ENCODE measurements at regions not wholly inside any gene's neighbourhood (a gene's known extent, or its start where the extent isn't known, plus 50 kb on each side); places are given as distances from the start of the nearest gene placed in this dataset.

- H3K4me3 ChIP-seq = no peak overlapping the region
- H3K27me3 ChIP-seq = no peaks in the 10 kb centered on the region
- H3K36me3 ChIP-seq = no peaks in the 10 kb centered on the region
- DNase-seq = no peak
- in situ Hi-C loops (cut with MboI; ENCODE audit: low pct_ligation_motif_present in 1 of 4, low pct_unique_long_range_greater_than_20kb in 1 of 4, low sequenced_read_pairs in 3 of 4) (no loop called here), intact Hi-C loops (cut with DNase I; ENCODE audit: low total_unique reads) (no loop called here)
- no peaks in the 10 kb centered on the region for H3K4me1 ChIP-seq
- H3K27ac ChIP-seq = no peak overlapping the region
- TF ChIP-seq EP300 (IDR thresholded peaks at IDR 0.05; ENCODE audit: low read depth) (no peak), POLR2A (IDR thresholded peaks at IDR 0.05) (no peak), POLR2AphosphoS5 (IDR thresholded peaks at IDR 0.05) (no peak)
- TF ChIP-seq, protein P1, sequence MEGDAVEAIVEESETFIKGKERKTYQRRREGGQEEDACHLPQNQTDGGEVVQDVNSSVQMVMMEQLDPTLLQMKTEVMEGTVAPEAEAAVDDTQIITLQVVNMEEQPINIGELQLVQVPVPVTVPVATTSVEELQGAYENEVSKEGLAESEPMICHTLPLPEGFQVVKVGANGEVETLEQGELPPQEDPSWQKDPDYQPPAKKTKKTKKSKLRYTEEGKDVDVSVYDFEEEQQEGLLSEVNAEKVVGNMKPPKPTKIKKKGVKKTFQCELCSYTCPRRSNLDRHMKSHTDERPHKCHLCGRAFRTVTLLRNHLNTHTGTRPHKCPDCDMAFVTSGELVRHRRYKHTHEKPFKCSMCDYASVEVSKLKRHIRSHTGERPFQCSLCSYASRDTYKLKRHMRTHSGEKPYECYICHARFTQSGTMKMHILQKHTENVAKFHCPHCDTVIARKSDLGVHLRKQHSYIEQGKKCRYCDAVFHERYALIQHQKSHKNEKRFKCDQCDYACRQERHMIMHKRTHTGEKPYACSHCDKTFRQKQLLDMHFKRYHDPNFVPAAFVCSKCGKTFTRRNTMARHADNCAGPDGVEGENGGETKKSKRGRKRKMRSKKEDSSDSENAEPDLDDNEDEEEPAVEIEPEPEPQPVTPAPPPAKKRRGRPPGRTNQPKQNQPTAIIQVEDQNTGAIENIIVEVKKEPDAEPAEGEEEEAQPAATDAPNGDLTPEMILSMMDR (IDR thresholded peaks at IDR 0.05) = no peak
- H3K9me3 ChIP-seq = no peaks in the 10 kb centered on the region
These were observed 151.7 kb upstream of the FOXN2 start for GRCh38 chr2:48162742-48163141.

DNA sequence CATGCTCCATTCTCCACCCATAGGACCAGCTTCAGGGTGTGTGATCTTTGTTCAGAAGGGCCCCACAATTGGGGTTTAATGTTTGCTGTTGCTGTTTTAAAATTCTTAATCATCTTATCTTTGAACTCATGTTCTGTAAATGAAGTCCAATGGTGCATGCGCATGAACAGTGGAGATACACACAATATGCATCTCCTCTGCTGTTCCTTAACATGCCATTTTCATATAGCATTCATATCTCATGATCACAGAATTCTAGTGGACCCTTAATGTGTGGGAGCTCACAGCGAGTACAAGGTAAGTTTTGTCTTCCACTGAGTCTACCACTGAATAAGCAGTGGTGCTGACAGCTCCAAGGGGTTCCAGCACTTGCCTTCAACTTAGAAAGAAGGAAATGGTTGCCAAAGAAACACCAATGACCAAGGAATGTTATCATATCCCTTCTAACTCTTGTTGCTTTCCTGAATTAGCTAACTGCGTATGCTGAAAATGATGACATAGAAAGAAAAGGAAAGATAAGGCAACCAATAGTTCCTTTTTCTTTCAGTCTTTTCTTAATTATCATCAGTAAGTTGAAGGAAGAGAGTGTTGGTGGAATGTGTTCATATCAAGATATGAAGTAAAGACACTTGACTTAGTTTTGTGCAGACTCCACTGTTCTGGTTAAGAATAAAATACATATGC, 149.3 kb upstream of the FOXN2 start:
- TF ChIP-seq, protein P1 (IDR thresholded peaks at IDR 0.05) = no peak
- no peak for TF ChIP-seq EP300 (IDR thresholded peaks at IDR 0.05; ENCODE audit: low read depth)
- no peak for TF ChIP-seq POLR2AphosphoS5 (IDR thresholded peaks at IDR 0.05)
- no peak for TF ChIP-seq POLR2A (IDR thresholded peaks at IDR 0.05)
- Histone ChIP-seq H3K4me3 (no peak overlapping the region), H3K27me3 (no peaks in the 10 kb centered on the region), H3K9me3 (no peaks in the 10 kb centered on the region), H3K4me1 (no peaks in the 10 kb centered on the region), H3K27ac (no peak overlapping the region), H3K36me3 (no peaks in the 10 kb centered on the region)
- intact Hi-C loops (cut with DNase I; ENCODE audit: low total_unique reads) (no loop called here), in situ Hi-C loops (cut with MboI; ENCODE audit: low pct_ligation_motif_present in 1 of 4, low pct_unique_long_range_greater_than_20kb in 1 of 4, low sequenced_read_pairs in 3 of 4) (no loop called here)
- DNase-seq = no peak
- 90 to 92% methylated on average over 3 of the region's 3 CpGs for whole genome bisulfite sequencing, 2 donors (ENCODE audit: low coverage in 1 of 2)

DNA sequence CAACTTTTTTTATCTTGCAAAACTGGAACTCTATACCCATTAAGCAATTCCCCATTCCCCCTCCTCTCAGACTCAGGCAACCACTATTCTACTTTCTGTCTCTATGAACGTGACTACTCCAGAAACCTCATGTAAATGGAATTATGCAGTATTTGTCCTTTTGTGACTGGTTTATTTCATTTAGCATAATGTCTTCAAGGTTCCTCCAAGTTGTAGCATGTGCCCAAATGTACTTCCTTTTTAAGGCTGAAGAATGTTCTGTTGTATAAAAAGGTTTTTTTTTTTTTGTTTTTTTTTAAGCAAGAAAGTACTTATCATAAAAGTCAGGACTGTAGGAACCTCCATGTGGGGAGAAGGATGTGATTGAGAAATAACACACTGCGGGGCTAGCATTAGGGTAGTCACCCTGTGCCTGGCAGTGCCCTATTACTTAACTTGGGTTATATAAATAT, 145.3 kb upstream of the FOXN2 start:
- intact Hi-C loops (cut with DNase I; ENCODE audit: low total_unique reads) = no loop called here

DNA sequence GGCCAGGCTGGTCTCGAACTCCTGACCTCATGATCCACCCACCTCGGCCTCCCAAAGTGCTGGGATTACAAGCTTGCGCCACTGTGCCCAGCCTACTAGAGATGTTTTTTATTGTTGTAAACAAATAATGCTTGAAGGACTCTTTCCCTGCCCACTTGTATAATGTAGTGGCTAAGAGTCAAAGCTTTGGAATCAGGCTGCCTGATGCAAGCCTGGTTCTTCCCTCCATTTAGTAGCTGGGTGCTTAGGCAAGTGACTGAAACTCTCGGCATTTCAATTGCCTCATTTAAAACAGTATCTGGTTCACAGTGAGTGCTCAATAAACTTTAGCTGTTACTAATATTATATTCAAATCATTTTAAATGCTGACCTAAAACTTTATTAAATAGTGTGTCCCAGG, 144.2 kb upstream of the FOXN2 start:
- Histone ChIP-seq H3K4me1 (no peaks in the 10 kb centered on the region), H3K4me3 (no peak overlapping the region), H3K9me3 (no peaks in the 10 kb centered on the region), H3K27ac (no peak overlapping the region), H3K36me3 (no peaks in the 10 kb centered on the region), H3K27me3 (no peaks in the 10 kb centered on the region)
- TF ChIP-seq, protein P1 (IDR thresholded peaks at IDR 0.05) = no peak
- TF ChIP-seq POLR2AphosphoS5 (IDR thresholded peaks at IDR 0.05) (no peak), POLR2A (IDR thresholded peaks at IDR 0.05) (no peak), EP300 (IDR thresholded peaks at IDR 0.05; ENCODE audit: low read depth) (no peak)
- DNase-seq = no peak
- intact Hi-C loops (cut with DNase I; ENCODE audit: low total_unique reads) = no loop called here
- in situ Hi-C loops (cut with MboI; ENCODE audit: low pct_ligation_motif_present in 1 of 4, low pct_unique_long_range_greater_than_20kb in 1 of 4, low sequenced_read_pairs in 3 of 4) = no loop called here
- WGBS, 2 donors (ENCODE audit: low coverage in 1 of 2) = 84 to 93% methylated on average over 2 to 4 of the region's 4 CpGs

More for the DNA sequence above, 145.3 kb upstream of the FOXN2 start:
- TF ChIP-seq, protein P1 (IDR thresholded peaks at IDR 0.05) = no peak
- TF ChIP-seq EP300 (IDR thresholded peaks at IDR 0.05; ENCODE audit: low read depth) = no peak
- no peak for TF ChIP-seq POLR2AphosphoS5 (IDR thresholded peaks at IDR 0.05)
- no peak for TF ChIP-seq POLR2A (IDR thresholded peaks at IDR 0.05)
- Histone ChIP-seq H3K4me3 (no peak overlapping the region), H3K36me3 (no peaks in the 10 kb centered on the region), H3K9me3 (no peaks in the 10 kb centered on the region), H3K4me1 (no peaks in the 10 kb centered on the region), H3K27ac (no peak overlapping the region), H3K27me3 (no peaks in the 10 kb centered on the region)
- no peak for DNase-seq
- in situ Hi-C loops (cut with MboI; ENCODE audit: low pct_ligation_motif_present in 1 of 4, low pct_unique_long_range_greater_than_20kb in 1 of 4, low sequenced_read_pairs in 3 of 4) = no loop called here
- 67 to 69% methylated on average over 2 of the region's 2 CpGs for WGBS, 2 donors (ENCODE audit: low coverage in 1 of 2)
